Activated CD4-positive, alpha-beta T cell treated with anti-CD3 and anti-CD28 coated beads, Interleukin-2, amount 50 U/mL, for 16 hours (primary cell): ENCODE measurements at regions not wholly inside any gene's neighbourhood (a gene's known extent, or its start where the extent isn't known, plus 50 kb on each side); places are given as distances from the start of the nearest gene placed in this dataset.

Source experiments
- DNase-seq: peaks from one replicate; pipeline ENCODE4 v3.0.0-alpha.2; 2020

- DNase-seq = no peak
Measured at GRCh38 chr7:79709574-79710409, 256.3 kb upstream of the MAGI2 start.

- DNase-seq = no peak
Measured at GRCh38 chr7:79702116-79702515, 248.6 kb upstream of the MAGI2 start.

GRCh38 chr7:79692015-79692414, 238.5 kb upstream of the MAGI2 start:
- peak; percentile 0 for DNase-seq

- no peak for DNase-seq
Measured at GRCh38 chr7:79691074-79691473, 237.6 kb upstream of the MAGI2 start.

GRCh38 chr7:79684384-79684783, 230.9 kb upstream of the MAGI2 start:
- no peak for DNase-seq

GRCh38 chr7:79683916-79684315, 230.4 kb upstream of the MAGI2 start:
- DNase-seq = no peak

GRCh38 chr7:79683185-79683890, 229.9 kb upstream of the MAGI2 start:
- DNase-seq = no peak

- DNase-seq = no peak
Measured at GRCh38 chr7:79681454-79681853, 228.0 kb upstream of the MAGI2 start.

GRCh38 chr7:79673969-79674368, 220.5 kb upstream of the MAGI2 start:
- DNase-seq = no peak

- no peak for DNase-seq
Measured at GRCh38 chr7:79673421-79673820, 220.0 kb upstream of the MAGI2 start.

- DNase-seq = no peak
Measured at GRCh38 chr7:79668292-79668691, 214.8 kb upstream of the MAGI2 start.

GRCh38 chr7:79666472-79666871, 213.0 kb upstream of the MAGI2 start:
- no peak for DNase-seq

GRCh38 chr7:79664884-79665676, 211.6 kb upstream of the MAGI2 start:
- no peak for DNase-seq

- DNase-seq = no peak
Measured at GRCh38 chr7:79658304-79658703, 204.8 kb upstream of the MAGI2 start.

GRCh38 chr7:79653136-79653631, 199.7 kb upstream of the MAGI2 start:
- DNase-seq = no peak

GRCh38 chr7:79652619-79653018, 199.2 kb upstream of the MAGI2 start:
- no peak for DNase-seq

- DNase-seq = no peak
Measured at GRCh38 chr7:79647711-79648110, 194.2 kb upstream of the MAGI2 start.

- no peak for DNase-seq
Measured at GRCh38 chr7:79646278-79646677, 192.8 kb upstream of the MAGI2 start.

GRCh38 chr7:79636849-79637248, 183.4 kb upstream of the MAGI2 start:
- DNase-seq = no peak

GRCh38 chr7:79625921-79626320, 172.5 kb upstream of the MAGI2 start:
- DNase-seq = peak; percentile 1

- no peak for DNase-seq
Measured at GRCh38 chr7:79624336-79624735, 170.9 kb upstream of the MAGI2 start.

GRCh38 chr7:79622781-79623180, 169.3 kb upstream of the MAGI2 start:
- peak; percentile 2 for DNase-seq

- no peak for DNase-seq
Measured at GRCh38 chr7:79620291-79620690, 166.8 kb upstream of the MAGI2 start.
